Myocyte (in vitro differentiated cells): ENCODE measurements at regions not wholly inside any gene's neighbourhood (a gene's known extent, or its start where the extent isn't known, plus 50 kb on each side); places are given as distances from the start of the nearest gene placed in this dataset.

Experiments
- DNase-seq: peaks from one replicate; pipeline ENCODE4 v3.0.0-alpha.2; 2012; ENCODE audit warnings: low read depth

- DNase-seq, result no peak
These were observed 820.3 kb downstream of the ADGRL2 start for GRCh38 chr1:82621076-82621475.

GRCh38 chr1:82614090-82614489 is 813.4 kb downstream of the ADGRL2 start:
- no peak for DNase-seq

GRCh38 chr1:82612986-82613385 is 812.3 kb downstream of the ADGRL2 start:
- no peak for DNase-seq

- DNase-seq, result no peak
These were observed 805.8 kb downstream of the ADGRL2 start for GRCh38 chr1:82606546-82606945.

- DNase-seq, result no peak
These were observed 803.8 kb downstream of the ADGRL2 start for GRCh38 chr1:82604524-82604923.

GRCh38 chr1:82600314-82600713 is 799.6 kb downstream of the ADGRL2 start:
- no peak for DNase-seq

- DNase-seq, result no peak
These were observed 798.1 kb downstream of the ADGRL2 start for GRCh38 chr1:82598812-82599211.

GRCh38 chr1:82598337-82598736 is 797.6 kb downstream of the ADGRL2 start:
- DNase-seq, result no peak

- DNase-seq, result no peak
These were observed 796.9 kb downstream of the ADGRL2 start for GRCh38 chr1:82597649-82598048.

GRCh38 chr1:82597141-82597540 is 796.4 kb downstream of the ADGRL2 start:
- DNase-seq, result no peak

- DNase-seq, result no peak
These were observed 792.8 kb downstream of the ADGRL2 start for GRCh38 chr1:82593561-82593960.

GRCh38 chr1:82589588-82589987 is 788.9 kb downstream of the ADGRL2 start:
- DNase-seq, result no peak

GRCh38 chr1:82587371-82587770 is 786.6 kb downstream of the ADGRL2 start:
- DNase-seq, result no peak

GRCh38 chr1:82586473-82586872 is 785.7 kb downstream of the ADGRL2 start:
- peak; percentile 8 for DNase-seq

GRCh38 chr1:82582347-82582746 is 781.6 kb downstream of the ADGRL2 start:
- DNase-seq, result no peak

- DNase-seq, result no peak
These were observed 777.5 kb downstream of the ADGRL2 start for GRCh38 chr1:82578086-82578726.

- peak; percentile 19 for DNase-seq
These were observed 766.6 kb downstream of the ADGRL2 start for GRCh38 chr1:82567348-82567747.

GRCh38 chr1:82565546-82565945 is 764.8 kb downstream of the ADGRL2 start:
- DNase-seq, result peak; percentile 54

- DNase-seq, result peak; percentile 83
These were observed 764.4 kb downstream of the ADGRL2 start for GRCh38 chr1:82565146-82565545.

- DNase-seq, result no peak
These were observed 763.6 kb downstream of the ADGRL2 start for GRCh38 chr1:82564333-82564732.

GRCh38 chr1:82562448-82562847 is 761.7 kb downstream of the ADGRL2 start:
- DNase-seq, result no peak

- DNase-seq, result no peak
These were observed 759.8 kb downstream of the ADGRL2 start for GRCh38 chr1:82560566-82560965.

- no peak for DNase-seq
These were observed 754.8 kb downstream of the ADGRL2 start for GRCh38 chr1:82555501-82555900.

- DNase-seq, result no peak
These were observed 749.1 kb downstream of the ADGRL2 start for GRCh38 chr1:82549841-82550240.
